ENCODE measurements at regions not wholly inside any gene's neighbourhood (a gene's known extent, or its start where the extent isn't known, plus 50 kb on each side); places are given as distances from the start of the nearest gene placed in this dataset.

DNA sequence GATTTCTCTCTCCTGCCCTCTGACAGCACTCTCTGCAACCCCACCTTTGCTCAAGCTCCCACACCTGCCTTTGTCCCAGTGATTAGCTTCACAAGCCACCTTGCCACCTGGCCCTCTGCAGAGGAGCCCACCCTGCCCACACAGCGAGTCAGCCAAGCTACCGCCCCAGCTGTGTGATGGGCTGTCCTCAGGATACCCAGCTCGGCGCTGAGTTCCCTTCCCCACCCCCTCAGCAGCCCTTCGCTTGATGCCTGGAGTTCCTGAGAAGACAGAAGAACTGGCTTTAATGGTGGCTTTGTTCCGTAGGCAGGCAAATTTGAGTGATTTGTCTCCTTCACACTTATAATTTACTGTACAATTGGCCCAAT is 266.4 kb downstream of the CBLN1 start:
- no peak for TF ChIP-seq CTCF (IDR thresholded peaks at IDR 0.05; ENCODE audit: poor library complexity, severe bottlenecking)

DNA sequence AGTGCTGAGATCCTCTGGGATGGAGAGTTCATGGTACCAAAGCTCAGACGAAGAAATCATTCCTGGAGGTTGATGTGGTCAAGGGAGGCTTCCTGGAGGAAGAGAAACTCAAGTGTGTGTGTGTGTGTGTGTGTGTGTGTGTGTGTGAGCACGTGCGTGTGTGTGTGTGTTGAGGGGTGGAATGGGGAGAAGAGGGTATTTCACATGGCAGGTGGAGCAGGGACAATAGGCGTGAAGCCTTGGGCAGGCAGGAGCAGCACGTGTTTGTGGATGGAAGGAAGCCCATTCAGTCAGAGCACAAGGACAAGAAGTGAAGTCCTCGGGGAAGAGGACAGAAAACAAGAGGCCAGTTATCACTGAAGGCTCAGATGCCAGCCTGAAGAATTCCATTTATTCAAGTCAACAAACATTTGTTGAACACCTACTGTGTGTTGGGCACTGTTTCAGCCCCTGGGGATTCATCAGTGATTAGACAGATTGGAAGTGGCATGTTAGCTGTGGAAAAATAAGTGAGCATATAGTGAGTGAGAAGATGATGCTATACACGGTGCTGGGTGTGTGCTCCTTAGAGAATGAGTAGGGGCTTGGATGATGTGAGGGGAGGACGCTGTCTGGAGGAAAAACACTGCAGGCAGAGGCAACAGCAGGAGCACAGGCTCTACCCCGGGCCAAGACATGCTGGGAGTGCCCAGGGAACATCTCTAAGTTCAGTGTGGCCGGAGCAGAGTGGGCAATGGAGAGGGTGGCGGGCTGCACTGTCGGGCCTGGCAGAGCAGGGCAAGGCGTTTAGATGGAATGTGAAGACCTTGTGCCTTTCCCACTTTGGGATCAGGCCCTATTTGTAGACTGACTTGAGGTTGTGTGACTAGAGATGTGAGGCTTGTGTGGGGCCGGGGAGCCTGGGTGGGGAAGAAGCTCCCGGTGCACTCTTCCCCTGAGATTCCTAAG is 267.1 kb downstream of the CBLN1 start:
- Histone ChIP-seq H3K9me3 (ENCODE audit: severe bottlenecking) (no peaks in the 10 kb centered on the region), H3K36me3 (ENCODE audit: low read depth) (no peaks in the 10 kb centered on the region), H3K4me1 (ENCODE audit: insufficient read depth, poor library complexity, severe bottlenecking) (no peaks in the 10 kb centered on the region), H3K4me3 (ENCODE audit: severe bottlenecking) (no peak overlapping the region), H3K27ac (ENCODE audit: poor library complexity, severe bottlenecking) (no peak overlapping the region), H3K27me3 (ENCODE audit: insufficient read depth, poor library complexity, severe bottlenecking) (no peaks in the 10 kb centered on the region)
- DNase-seq (ENCODE audit: low spot score) (no peak), ATAC-seq (ENCODE audit: low read depth) (no peak)
- no peak for TF ChIP-seq CTCF (IDR thresholded peaks at IDR 0.05; ENCODE audit: poor library complexity, severe bottlenecking)

More for the DNA sequence above, 266.4 kb downstream of the CBLN1 start:
- DNase-seq (ENCODE audit: low spot score), result no peak
- no peak overlapping the region for H3K4me3 ChIP-seq (ENCODE audit: severe bottlenecking)
- no peaks in the 10 kb centered on the region for H3K36me3 ChIP-seq (ENCODE audit: low read depth)
- no peaks in the 10 kb centered on the region for H3K27me3 ChIP-seq (ENCODE audit: insufficient read depth, poor library complexity, severe bottlenecking)
- H3K27ac ChIP-seq (ENCODE audit: poor library complexity, severe bottlenecking), result no peak overlapping the region
- no peak for ATAC-seq (ENCODE audit: low read depth)
- no peaks in the 10 kb centered on the region for H3K4me1 ChIP-seq (ENCODE audit: insufficient read depth, poor library complexity, severe bottlenecking)
- H3K9me3 ChIP-seq (ENCODE audit: severe bottlenecking), result no peaks in the 10 kb centered on the region

DNA sequence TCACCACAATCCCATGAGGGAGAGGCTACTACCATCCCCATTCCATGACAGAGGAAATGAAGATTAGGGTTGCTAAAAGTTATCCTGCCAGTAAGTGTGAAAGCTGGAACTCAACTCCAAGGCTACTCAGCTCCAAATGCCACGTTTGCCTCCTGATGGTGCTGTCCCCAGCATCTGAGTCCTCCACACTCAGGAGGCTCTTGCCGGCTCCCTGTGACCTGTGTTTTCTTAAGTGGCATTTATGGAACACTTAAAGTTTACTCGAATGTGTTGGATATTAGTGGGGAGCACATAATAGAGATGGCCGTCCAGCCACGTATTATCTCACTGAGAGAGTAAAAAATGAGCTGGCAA is 267.9 kb downstream of the CBLN1 start:
- DNase-seq (ENCODE audit: low spot score), result no peak
- H3K9me3 ChIP-seq (ENCODE audit: severe bottlenecking), result no peaks in the 10 kb centered on the region
- ATAC-seq (ENCODE audit: low read depth), result no peak
- H3K36me3 ChIP-seq (ENCODE audit: low read depth), result no peaks in the 10 kb centered on the region
- no peaks in the 10 kb centered on the region for H3K27me3 ChIP-seq (ENCODE audit: insufficient read depth, poor library complexity, severe bottlenecking)
- no peaks in the 10 kb centered on the region for H3K4me1 ChIP-seq (ENCODE audit: insufficient read depth, poor library complexity, severe bottlenecking)
- H3K27ac ChIP-seq (ENCODE audit: poor library complexity, severe bottlenecking), result no peak overlapping the region
- TF ChIP-seq CTCF (IDR thresholded peaks at IDR 0.05; ENCODE audit: poor library complexity, severe bottlenecking), result no peak
- H3K4me3 ChIP-seq (ENCODE audit: severe bottlenecking), result no peak overlapping the region

DNA sequence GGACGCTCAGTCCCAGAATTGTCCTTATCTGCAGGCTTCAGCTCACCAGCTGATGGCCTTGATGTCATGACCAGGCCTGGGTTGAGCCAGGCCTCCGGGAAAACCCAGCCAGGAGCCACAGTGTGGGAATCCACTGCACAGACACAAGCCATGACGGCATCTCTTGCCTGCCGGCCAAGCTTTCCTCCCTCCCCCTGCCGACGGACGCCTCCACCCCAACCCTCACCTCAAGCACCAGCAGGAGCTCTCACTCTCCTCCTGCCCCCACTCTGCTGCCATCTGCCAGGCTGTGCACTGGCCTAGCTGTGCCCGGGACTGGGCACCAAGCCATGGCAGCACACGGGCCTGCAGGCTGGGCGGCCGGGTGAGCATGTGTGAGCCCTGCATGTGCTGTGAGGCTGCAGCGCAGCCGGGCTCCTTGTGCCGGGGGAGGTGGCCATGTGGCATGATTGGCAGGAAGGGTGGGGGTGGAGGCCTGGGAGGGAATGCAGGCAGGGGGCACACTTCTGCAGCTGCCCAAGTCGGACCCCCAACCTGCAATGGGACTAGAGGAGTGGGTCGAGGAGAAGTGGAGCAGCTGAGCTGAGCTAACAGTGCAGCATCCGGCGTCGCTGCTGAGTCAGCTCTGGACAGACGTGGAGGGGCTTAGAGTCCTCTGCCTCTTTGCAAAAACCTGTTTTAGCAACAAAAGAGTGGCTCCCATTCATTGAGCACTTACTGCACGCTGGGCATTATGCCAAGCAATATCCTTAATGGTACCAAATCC is 268.5 kb downstream of the CBLN1 start:
- TF ChIP-seq CTCF (IDR thresholded peaks at IDR 0.05; ENCODE audit: poor library complexity, severe bottlenecking), result no peak
- Histone ChIP-seq H3K9me3 (ENCODE audit: severe bottlenecking) (no peaks in the 10 kb centered on the region), H3K36me3 (ENCODE audit: low read depth) (no peaks in the 10 kb centered on the region), H3K27me3 (ENCODE audit: insufficient read depth, poor library complexity, severe bottlenecking) (no peaks in the 10 kb centered on the region), H3K27ac (ENCODE audit: poor library complexity, severe bottlenecking) (no peak overlapping the region), H3K4me3 (ENCODE audit: severe bottlenecking) (no peak overlapping the region), H3K4me1 (ENCODE audit: insufficient read depth, poor library complexity, severe bottlenecking) (no peaks in the 10 kb centered on the region)
- DNase-seq (ENCODE audit: low spot score), result no peak
- ATAC-seq (ENCODE audit: low read depth), result no peak

All from RWPE2 (cell line).